HT1080 (cell line): ENCODE measurements at regions not wholly inside any gene's neighbourhood (a gene's known extent, or its start where the extent isn't known, plus 50 kb on each side); places are given as distances from the start of the nearest gene placed in this dataset.
"Not testable (repeated sequence)": the region's sequence is repeated elsewhere in the genome, so short reads cannot be mapped to it uniquely, and the experiment has no call there.

Experiments used
- DNase-seq: peaks from one replicate; pipeline ENCODE4 v3.0.0-alpha.2; 2015; ENCODE audit warnings: low read depth

DNA sequence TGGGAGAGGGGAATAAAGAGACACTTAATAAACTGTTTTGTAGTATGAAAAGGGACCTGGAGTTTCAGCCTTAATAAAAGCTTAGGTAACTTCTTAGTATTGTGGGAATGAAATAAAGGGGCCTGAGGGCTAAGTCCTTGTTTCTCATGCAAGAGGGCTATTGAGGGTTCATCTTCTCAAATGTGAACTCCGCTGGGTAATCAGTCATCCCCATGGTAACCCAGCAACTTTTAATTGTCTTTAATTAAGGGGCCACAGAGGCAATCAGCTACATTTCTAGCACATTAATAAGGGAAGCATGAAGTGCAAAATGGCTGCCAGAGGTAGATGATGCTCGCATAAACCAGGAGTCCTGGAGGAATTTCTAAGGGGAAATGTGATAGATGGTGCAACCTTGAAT is 1784.2 kb upstream of the CELF4 start:
- no peak for DNase-seq

DNA sequence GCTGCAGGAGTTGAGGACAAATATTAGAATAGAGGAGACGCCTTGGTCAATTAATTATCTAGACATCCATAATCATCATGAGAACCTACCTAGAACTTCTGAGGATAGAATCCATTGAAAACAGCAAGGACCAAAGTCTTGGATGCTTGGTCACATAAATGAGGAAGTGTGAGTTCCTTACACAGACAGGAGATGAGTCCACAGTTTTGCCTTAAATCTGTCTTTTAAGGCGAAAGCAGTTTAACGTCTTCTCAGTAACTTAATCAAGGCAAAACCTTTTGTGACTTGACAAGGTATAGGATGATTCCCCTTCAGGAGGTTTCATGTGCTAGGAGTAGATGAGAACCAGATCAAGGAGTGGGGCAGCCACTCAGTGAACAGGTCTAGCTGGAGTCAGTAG is 1783.2 kb upstream of the CELF4 start:
- DNase-seq, result no peak

DNA sequence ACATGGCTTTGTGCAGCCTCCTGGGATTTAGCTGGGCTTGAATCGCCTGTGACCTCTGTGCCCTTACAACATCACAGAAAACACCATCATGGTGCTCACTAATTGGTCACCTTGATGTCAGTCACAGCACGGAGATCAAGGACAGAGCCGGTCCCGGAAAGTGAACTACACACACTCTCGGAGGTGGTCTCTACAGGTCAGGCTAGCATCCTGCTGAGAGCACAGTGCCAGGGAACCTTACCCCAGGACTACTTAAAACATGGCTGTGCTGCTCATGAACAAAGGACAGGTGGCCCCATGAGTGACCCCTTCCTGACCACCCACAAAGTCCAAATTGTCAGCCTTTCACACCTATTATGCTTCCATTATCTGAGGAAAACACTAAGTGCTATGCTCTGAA is 1782.1 kb upstream of the CELF4 start:
- DNase-seq, result no peak

DNA sequence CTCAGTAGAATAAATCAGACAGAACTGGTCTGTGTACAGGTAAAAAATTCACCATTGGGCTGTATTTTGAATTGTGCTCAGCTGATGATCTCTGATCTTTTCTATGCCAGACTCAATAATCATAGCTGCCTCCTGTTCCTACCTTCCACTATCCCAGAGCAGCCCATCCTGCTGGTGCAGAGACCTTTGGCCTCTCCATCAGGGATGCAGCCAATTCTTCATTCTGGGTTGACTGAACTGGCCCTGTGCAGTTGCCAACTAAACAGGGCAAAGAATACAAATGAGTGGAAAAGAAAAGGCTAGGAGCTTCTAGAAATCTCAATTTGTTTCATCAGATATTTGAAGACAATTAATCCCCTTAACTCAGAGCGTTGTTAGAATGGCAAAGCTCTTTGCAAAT is 1781.3 kb upstream of the CELF4 start:
- DNase-seq, result no peak

DNA sequence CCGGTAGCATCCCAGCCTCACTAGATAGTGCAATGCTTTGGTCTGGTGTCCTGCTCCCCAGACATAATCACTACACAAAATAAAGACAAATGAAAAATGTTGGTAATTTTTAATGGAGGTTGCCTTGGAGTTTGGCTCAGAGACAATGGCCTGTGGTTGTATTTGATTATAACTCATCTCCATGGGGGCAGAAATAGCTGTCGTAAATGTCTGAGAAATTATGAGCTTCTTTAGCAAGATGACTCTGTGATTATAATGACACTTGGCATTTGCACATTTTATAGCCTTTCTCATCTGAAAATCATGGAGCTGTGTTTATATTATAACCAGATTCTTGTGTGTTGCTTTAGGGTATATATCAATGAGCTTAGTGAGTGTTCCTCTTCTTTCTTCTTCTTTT is 1779.7 kb upstream of the CELF4 start:
- DNase-seq, result no peak

DNA sequence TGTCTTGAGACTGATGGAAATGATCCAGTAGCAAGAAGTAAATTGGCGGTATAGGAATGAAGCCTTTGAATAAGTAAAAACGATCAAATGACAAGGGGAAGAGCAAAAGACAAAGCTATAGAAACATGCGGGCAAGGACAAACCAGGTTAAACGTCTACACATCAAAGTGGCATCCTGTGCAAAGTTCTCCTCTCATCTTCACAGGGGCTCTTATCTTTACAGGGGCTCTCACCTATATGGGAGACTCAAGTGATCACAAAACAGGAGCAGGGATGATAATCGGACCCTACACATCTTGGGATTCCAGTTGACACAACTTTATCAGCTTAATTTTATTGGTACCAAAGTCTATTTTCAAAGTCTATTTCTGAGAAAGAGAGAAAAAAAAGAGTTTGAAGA is 1778.9 kb upstream of the CELF4 start:
- DNase-seq, result no peak

DNA sequence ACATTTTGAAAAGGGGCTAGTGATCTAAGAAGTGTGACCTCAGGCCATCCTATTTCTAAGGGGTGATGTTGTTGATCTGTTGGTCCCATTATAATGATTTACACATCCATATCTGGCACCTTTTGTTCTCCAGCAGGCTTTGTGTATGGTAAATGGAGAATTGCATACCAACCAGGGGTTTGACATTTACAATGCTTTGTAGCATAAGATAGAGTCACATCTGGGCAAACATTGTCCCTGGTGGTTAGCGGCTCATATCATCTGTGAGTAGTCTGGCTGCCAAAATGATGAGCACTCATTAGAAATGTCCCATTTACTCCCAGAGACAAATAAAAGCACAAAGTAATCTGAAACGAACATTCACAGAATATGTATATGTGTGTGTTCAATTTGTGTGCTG is 1775.5 kb upstream of the CELF4 start:
- DNase-seq, result no peak

DNA sequence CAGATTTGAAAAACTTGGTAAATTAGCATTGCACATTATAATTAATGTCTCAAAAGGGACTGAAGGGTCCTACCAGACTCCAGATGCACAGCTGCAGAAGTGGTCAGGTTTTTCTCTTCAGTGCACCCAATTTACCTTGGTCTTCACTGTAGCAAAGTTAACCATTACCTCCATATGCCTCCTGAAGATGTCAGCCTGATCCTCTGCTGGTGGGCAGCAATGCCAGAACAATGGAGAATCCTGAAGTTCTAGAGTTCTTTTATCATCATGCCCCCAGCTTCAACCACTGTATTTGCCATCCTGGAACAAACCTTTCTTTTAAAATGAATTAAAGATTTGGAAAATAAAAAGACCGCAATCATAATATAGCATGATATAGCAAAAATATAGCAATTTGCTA is 1774.8 kb upstream of the CELF4 start:
- DNase-seq, result no peak

DNA sequence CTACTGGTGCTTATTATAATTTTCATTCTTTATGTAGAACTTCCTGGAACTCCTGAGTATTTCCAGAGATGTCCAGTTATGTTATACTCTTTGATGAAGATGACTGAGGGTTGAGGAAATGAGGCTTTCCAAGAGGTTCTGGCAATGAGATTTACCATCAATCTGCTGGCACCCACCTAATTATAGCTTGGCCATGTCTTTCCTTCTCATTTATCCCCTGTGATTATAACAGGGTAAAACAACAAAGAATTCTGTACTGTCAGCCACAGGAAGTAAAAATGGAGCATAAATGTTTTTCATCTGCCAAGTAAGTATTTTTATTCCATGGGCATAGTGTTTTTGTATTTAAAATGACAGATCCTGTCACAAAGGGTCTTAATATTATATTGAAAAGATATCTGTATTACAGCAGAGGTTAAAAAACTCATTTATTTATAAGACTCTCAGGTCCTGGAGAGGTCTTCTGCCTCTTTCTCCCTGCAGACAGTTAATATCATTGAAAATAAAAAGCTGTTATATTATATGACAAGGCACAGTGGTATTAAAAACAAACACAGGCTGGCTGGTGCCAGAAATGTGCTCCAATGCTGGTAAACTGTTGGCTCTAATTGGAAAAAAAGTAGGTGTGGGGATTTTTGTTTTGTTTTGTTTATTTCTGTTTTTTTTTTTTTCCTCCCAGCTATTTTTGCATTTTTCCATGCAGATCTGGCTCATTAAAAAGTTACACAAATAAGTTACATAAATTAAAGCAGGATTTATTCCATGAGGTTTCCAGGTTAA is 1764.1 kb upstream of the CELF4 start:
- DNase-seq, result no peak

DNA sequence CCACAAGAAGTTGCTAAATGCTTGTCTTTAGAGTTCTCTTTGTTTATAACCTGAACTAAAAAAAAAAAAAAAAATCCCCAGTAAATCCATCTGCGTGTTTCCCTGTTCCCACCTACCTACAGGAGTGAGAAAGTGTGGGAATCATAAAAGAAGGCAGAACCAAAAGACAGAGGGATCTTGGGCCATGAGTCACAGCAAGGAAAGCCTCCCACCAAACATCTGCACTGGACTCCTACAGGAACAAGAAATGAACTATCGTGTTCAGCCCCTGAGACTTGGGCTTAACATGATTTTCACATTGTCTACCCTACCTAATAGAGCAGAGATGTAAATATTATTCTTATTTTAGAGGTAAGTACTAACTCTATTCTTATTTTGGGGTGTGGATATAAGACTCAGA is 1761.2 kb upstream of the CELF4 start:
- DNase-seq, result peak; percentile 32

DNA sequence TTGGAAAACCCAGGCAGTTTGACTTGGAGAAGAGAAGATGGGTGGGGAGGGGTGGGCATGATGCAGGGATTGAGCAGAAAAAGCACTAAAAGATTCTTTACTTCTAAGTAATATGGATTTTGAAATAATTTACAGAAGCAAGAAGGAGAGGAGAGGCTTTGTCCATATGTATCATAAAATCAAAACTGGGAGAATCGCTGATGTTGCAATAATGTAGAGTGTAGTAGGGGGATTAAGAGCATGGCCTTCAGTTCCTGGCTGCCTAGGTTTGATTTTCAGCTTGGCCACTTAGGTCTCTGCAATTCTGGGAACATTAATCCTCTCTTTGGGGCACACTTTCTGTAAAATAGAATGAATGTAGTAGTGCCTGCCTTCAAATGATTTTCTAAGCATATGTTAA is 1760.4 kb upstream of the CELF4 start:
- DNase-seq, result no peak

DNA sequence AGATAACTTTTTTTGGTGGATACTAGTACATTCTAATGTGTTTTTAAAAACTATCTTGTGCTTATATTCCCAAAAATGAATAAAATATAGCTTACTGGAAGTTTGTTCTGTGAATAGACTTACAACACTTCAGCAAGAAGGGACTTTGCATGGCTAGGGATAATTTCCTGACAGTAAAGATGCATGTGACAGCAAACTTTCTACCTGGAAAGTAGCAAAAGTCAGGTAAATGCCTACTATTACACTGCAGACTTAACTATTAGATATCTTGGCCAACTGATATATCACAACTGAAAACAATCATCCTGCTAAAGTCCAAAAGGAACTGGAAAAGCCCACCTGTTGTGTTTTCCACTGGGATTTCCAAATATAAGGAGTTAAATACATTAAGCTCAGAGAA is 1753.5 kb upstream of the CELF4 start:
- no peak for DNase-seq

DNA sequence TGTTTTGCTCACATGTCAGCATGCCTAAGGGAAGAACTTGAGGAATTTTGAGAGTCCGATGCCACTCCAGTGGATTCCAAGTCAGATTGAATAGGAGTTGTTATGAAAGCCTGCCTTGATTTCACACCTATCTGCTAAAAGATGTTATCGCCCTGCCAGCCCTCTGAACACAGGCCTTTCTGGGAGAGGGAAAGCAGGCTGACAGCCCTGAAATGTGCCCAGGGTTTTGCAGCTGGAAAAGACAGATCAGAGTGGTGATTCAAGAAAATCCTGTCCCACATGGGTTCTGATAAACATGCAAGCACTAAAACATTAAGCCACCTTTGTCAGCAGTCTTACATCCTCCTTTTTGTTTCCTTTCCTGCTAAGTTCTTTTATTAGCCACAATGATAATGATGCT is 1752.9 kb upstream of the CELF4 start:
- DNase-seq, result no peak

DNA sequence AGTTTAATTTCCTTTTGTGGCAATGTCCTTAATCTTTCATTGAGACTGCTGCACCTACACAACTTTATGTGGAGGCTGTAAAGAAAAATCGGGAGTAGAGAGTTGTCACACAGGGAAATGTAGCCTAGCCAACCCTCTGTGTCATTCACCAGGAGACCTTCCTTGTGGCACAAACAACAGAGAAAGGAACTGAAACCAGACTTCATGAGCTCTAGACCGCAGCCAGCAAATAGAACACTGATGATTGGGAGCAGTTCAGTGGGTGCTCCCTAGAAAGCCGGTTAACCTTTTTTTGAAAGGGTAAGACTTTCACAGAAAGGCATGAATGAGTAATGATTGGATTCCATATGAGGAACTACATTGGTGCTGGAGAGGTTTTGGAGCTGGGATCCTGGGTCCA is 1752.4 kb upstream of the CELF4 start:
- no peak for DNase-seq

DNA sequence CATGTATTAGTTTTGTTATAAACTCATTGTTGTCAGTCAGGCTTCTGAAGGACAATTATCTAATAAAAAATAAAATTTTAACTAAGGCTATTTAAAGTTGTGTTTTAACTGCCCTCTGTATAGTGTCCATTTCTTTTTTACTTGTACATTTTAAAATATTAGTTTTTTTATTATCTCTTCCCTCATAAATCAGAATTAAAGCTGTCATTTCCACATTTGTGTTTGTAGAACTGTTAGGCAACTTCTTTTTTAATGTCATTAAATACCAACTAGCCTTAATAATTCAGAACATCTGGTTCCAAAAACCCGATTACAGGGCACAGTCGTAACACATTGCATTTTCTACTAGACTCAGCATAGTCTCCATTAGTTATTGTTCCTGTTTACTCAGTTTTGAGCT is 1749.0 kb upstream of the CELF4 start:
- no peak for DNase-seq

DNA sequence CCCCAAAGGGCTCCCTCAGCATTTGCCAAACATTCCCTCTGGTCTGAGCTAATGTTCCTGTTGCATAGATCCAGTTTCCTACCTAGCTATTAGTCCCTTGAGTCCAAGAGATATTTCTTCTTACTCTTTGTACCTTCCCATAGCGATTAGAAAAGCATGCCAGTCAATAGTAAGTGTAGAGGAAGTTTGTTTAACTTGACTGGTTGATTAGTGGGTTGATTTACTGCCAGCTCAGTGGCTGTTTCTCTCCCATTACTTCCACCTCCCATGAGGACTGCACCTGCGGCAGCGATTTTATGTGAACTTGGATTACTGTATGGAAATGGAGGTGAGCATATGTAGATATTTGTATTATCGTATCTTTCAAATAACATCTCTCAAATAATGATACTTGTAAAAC is 1748.4 kb upstream of the CELF4 start:
- no peak for DNase-seq

DNA sequence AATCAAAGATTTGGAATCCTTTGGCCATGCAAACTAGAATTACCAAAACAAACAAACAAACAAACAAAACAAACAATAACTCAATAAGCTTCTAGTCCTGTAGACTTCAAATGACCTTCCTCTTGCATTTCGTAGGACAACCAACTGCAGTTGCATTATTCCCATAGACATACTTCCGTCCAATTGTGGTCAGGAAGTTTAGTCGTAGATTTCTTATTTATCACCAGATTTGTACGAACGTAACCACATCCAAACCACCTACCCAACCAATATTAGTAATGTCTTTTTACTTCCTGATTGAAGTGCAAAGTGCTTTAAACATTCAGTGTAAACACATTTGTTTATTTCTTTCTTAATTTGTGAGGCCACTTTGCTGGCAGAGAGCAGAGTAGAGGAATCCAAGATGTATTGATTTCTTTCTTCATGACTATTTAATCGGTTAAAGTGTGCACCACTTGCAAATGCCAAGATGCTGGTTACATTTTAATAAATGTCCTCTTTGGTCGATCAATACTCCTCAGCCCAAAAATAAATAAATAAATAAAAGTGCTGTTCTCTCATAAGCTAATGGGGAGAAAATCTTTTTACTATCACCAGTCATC is 1745.6 kb upstream of the CELF4 start:
- DNase-seq, result no peak

DNA sequence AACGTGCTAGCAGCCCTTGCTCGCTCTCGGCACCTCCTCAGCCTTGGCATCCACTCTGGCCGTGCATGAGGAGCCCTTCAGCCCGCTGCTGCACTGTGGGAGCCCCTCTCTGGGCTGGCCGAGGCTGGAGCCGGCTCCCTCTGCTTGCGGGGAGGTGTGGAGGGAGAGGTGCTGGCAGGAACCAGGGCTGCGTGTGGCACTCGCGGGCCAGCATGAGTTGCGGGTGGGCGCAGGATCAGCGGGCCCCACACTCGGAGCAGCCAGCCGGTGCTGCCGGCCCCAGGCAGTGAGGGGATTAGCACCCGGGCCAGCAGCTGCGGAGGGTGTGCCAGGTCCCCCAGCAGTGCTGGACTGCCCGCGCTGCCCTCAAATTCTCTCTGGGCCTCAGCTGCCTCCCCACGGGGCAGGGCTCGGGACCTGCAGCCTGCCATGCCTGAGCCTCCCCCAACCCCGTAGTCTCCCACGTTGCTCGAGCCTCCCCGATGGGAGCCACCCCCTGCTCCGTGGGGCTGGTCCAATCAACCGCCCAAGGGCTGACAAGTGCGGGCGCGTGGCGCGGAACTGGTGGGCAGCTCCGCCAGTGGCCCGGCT is 1743.4 kb upstream of the CELF4 start:
- DNase-seq, result not testable (repeated sequence)

DNA sequence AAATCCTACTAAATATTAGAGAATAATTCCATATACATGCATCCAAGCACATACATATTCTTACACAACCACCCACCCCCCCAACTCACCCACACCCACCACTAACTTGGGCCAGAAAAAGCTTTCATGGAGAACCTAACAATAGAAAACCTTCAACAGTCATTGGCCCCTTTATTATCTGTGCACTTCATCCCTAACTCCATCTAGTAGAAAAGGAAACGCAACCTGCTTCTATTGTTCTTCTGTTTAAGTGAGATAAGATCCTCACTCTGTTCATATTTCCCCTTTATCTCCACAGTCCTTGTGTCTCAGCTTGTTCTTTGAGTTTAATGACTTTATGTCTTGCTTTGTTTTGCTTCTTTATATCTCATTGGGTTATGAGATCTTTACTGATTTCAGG is 1740.2 kb upstream of the CELF4 start:
- no peak for DNase-seq

DNA sequence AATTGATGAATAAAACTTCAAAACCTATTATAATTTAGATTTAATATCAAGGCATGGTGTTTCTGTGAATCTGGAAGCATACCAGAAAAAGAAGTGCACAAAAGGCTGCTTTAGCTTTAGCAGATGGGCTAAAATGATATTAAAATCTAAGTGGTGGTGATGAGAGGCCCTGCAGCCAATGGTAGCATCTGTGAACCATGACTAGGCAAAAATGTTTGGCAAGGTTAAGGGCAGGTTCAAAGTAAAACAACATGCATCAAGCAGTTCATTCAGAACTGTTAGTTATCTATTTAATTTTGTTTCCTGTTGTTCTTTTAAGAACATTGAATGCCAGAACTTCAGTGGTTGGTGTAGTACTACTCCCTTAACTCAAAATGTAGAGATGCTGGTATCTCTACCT is 1736.9 kb upstream of the CELF4 start:
- DNase-seq, result no peak

DNA sequence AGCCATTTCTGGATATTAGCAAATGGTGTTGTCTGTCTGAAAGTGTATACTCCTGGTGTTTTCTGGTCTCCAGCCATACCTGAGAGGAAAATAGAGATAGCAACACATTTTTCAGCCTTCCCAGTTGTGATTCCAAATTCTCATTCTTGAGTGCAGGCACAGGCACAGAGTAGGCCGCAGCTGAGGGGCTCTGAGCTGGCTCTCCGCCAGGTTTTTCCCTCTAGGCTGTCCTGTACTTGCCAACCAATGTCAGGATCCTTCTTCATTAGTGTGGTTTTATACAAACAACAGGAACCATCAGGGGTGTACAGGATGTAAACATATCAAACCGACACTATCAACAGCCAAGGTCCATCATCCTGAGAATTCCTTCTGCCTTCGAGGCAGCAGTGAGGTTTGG is 1733.6 kb upstream of the CELF4 start:
- no peak for DNase-seq

DNA sequence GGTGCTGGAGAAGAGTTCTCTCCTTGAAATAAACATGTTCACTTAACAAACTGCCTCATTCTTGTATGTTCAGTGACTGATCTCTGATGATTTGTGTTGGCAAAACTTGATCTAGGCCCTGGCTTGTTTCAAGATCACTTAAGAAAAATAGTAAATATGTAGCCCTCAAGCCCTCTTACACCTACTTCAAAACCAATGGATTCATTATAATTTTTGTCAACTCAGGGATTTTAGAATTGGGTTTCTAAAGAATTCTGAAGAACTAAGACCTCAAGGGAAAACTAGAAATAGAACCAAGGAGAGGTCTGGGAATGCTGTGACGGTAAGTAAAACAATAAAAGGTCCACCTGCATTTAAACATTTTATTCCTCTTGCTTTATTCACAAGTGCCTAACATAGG is 1731.6 kb upstream of the CELF4 start:
- DNase-seq, result no peak

DNA sequence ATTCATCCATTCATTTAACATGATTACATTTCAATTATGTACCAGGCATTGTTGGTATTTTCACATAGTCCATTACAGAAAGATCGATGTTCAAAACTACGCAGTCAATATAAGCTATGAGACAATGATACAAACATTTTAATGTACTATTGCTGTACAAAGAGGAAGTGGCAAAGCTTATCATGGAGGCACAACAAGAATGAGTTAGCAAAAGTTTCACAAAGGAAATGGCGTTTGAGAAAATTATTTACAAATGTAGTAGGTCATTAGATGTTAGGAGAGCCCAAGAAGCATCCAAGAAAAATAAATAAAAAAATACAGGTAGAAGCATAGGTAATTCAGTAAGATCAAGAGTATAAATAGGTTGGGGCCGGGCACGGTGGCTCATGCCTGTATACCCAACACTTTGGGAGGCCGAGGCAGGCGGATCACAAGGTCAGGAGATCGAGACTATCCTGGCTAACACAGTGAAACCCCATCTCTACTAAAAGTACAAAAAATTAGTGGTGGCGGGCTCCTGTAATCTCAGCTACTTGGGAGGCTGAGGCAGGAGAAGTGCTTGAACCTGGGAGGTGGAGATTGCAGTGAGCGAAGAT is 1730.8 kb upstream of the CELF4 start:
- no peak for DNase-seq
